Naive B cell (primary cell): ENCODE measurements at regions not wholly inside any gene's neighbourhood (a gene's known extent, or its start where the extent isn't known, plus 50 kb on each side); places are given as distances from the start of the nearest gene placed in this dataset.

Experiments used
- ATAC-seq, 2 donors: fragments of 150-1000 bp; cut with Tn5 transposase; 2 replicates each; pipeline ENCODE4 v1.10.0; 2021; ENCODE audit warnings: low read depth in 2 of 2, mild to moderate bottlenecking in 2 of 2, moderate library complexity in 2 of 2
- DNase-seq: peaks from one replicate; pipeline ENCODE4 v3.0.0; 2022
- H3K27ac Mint-ChIP-seq, 6 donors: one replicate each; pipeline ENCODE4 v1.8.0; 2020 to 2022; ENCODE audit warnings: mild to moderate bottlenecking in 6 of 6, mixed read lengths in 6 of 6, moderate library complexity in 5 of 6, inconsistent platforms in 2 of 6
- H3K27me3 Mint-ChIP-seq, 3 donors: one replicate each; pipeline ENCODE4 v1.8.0; 2021 to 2022; ENCODE audit warnings: mixed read lengths in 3 of 3, mild to moderate bottlenecking in 1 of 3
- H3K36me3 Mint-ChIP-seq, 2 donors: one replicate each; pipeline ENCODE4 v1.8.0; 2020 to 2022; ENCODE audit warnings: mixed read lengths in 2 of 2, inconsistent platforms in 1 of 2, mild to moderate bottlenecking in 1 of 2
- H3K4me1 Mint-ChIP-seq, 3 donors: one replicate each; pipeline ENCODE4 v1.8.0; 2020 to 2022; ENCODE audit warnings: mixed read lengths in 3 of 3, inconsistent platforms in 1 of 3, mild to moderate bottlenecking in 1 of 3, moderate library complexity in 1 of 3
- H3K4me3 Mint-ChIP-seq, 8 donors: one replicate each; pipeline ENCODE4 v1.8.0; 2020 to 2022; ENCODE audit warnings: mild to moderate bottlenecking in 8 of 8, mixed read lengths in 8 of 8, moderate library complexity in 8 of 8, inconsistent platforms in 2 of 8
- H3K9me3 Mint-ChIP-seq, 7 donors: one replicate each; pipeline ENCODE4 v1.8.0; 2020 to 2022; ENCODE audit warnings: mixed read lengths in 7 of 7, mild to moderate bottlenecking in 5 of 7, inconsistent platforms in 2 of 7, moderate library complexity in 1 of 7

DNA sequence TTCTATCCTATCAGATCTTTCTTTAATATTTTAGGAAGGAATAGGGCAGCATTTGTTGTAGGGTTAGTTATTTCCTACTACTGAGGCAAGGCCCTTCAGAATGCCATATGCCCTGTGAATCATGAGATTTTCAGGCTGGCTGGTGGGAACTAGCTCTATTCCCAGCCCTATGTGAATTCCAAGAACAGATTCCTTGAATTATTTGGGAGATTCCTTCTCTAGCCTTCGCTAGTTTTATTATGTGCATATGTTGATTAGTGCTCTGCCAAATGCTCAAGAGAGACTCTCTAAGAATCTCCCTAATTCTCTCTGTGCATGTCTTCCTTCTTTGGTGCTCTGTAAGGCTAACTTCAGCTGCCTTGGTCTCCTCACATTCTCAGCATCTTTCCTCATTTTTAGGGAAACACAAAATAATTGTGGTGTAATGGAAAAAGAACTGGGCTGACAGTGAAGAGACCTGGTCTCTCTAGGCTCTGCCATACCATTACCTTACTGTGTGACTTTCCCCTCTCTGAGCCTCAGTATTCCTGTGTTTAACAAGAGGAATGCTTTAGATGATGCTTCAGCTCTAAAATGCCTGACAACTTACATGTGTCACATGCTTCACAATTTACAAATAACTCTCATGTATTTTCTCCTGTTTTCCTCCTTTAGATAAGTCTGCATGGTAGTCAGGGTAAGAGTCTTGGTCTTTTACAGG is 79.7 kb downstream of the VMA21 start:
- Mint-ChIP-seq H3K27ac (no peak overlapping the region), H3K27me3 (peaks cover 2 to 13% (median 5%) of the 10 kb centered on the region in 3 donors), H3K9me3 (peaks cover 0 to 6% (median 4%) of the 10 kb centered on the region in 7 donors), H3K36me3 (peaks cover 0 to 5% of the 10 kb centered on the region in 2 donors), H3K4me1 (no peaks in the 10 kb centered on the region), H3K4me3 (no peak overlapping the region)
- DNase-seq (no peak), ATAC-seq (no peak)

DNA sequence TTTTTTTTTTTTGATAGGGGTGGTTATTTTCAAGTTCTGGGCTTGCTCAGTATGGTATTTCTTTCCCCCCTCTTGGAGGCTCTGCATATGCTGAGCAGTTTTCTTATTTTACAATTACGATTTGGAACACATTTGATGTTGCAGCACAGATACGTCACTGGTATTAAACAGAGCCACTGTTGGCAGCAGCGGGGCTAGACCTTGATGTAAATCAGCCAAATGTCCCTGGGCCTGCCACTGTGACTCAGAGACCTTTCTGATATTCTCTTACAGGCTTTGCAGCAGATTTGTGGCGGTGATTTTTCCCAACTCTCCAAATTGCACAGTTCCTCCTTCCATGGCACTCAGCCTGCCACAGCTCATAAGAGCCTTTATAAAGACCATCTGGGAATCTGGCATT is 81.1 kb downstream of the VMA21 start:
- no peaks in the 10 kb centered on the region for H3K4me1 Mint-ChIP-seq
- H3K9me3 Mint-ChIP-seq: peaks cover 0 to 8% (median 3%) of the 10 kb centered on the region in 7 donors

DNA sequence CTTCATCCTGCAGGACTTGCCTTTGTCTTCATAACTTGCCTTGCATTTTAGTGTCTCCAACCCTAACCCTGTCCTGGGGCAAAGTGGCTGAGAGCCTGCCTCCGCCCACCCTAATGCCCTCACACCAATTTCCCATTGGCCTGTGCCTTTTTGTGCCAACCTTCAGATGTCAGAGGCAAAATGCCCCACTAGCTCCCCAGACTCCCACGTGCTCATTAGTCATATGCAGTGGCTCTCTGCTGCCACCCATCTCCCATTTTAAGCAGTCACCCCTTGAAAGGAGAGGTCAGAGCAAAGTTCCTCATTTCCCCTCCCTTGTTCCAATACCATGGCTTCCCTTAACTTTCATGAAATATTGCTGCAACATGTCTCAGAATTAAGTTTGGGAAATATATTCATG is 74.8 kb upstream of the PASD1 start:
- ATAC-seq: no peak
- Mint-ChIP-seq H3K9me3 (peaks cover 0 to 7% (median 0%) of the 10 kb centered on the region in 7 donors), H3K27ac (no peak overlapping the region)

More for the DNA sequence above, 81.1 kb downstream of the VMA21 start:
- H3K4me3 Mint-ChIP-seq: no peak overlapping the region
- DNase-seq: no peak
- ATAC-seq: no peak
- H3K27me3 Mint-ChIP-seq: peaks cover 0 to 13% (median 5%) of the 10 kb centered on the region in 3 donors
- H3K27ac Mint-ChIP-seq: peak overlapping the region in 1 of 6 donors; percentile 38
- H3K36me3 Mint-ChIP-seq: peaks cover 0 to 5% of the 10 kb centered on the region in 2 donors

DNA sequence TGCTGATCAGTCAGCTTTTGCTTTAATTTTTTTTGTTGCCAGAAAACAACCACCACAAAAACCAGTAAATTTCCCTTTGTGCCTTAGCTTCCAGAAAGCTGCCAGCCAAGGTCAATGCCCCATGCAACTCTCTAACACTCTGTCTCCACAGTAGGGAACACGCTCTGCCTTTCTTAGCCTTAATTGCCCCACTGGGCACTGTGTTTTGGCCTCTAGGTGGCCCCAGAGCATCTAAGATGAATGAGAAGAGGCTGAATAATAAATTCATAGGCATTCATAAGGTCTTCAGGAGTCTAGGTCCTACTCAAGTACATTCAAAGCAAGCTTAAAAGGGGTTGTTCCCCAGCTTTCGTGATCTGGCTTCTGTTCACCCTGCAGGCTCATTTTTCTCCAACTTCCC is 57.7 kb upstream of the PASD1 start:
- ATAC-seq: no peak
- Mint-ChIP-seq H3K27me3 (peaks cover 3 to 8% (median 4%) of the 10 kb centered on the region in 3 donors), H3K4me3 (no peak overlapping the region)

More for the DNA sequence above, 74.8 kb upstream of the PASD1 start:
- no peak for DNase-seq
- H3K4me1 Mint-ChIP-seq: no peaks in the 10 kb centered on the region
- H3K36me3 Mint-ChIP-seq: no peaks in the 10 kb centered on the region
- H3K27me3 Mint-ChIP-seq: peaks cover 0 to 5% (median 5%) of the 10 kb centered on the region in 3 donors
- no peak overlapping the region for H3K4me3 Mint-ChIP-seq

DNA sequence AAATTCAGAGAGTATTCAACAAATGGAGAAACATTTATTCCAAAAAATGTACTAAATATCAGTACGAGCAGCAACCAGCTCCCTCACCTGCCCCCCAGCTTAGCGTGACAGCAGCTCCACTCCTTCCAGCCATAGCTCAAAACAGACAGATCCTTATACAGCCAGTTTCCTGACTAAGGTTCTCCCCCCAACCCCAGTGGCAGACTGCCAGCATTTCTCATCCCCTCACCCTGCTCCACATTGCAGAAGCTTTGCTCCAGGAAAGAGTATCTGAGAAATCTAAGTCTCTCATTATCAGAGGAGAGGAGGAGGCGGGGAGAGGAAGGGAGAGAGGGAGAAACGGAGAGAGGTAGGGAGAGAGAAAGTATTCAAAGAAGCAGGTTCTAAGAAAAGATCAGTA is 53.3 kb upstream of the PASD1 start:
- H3K27ac Mint-ChIP-seq: no peak overlapping the region
- H3K9me3 Mint-ChIP-seq: peaks cover 0 to 5% (median 0%) of the 10 kb centered on the region in 7 donors
- peaks cover 0 to 8% (median 4%) of the 10 kb centered on the region in 3 donors for H3K27me3 Mint-ChIP-seq
- ATAC-seq (no peak), DNase-seq (no peak)
- no peaks in the 10 kb centered on the region for H3K36me3 Mint-ChIP-seq
- H3K4me3 Mint-ChIP-seq: no peak overlapping the region
- no peaks in the 10 kb centered on the region for H3K4me1 Mint-ChIP-seq

More for the DNA sequence above, 57.7 kb upstream of the PASD1 start:
- H3K4me1 Mint-ChIP-seq: no peaks in the 10 kb centered on the region
- H3K27ac Mint-ChIP-seq: no peak overlapping the region
- peaks cover 0 to 4% (median 0%) of the 10 kb centered on the region in 7 donors for H3K9me3 Mint-ChIP-seq
- H3K36me3 Mint-ChIP-seq: no peaks in the 10 kb centered on the region
- DNase-seq: no peak

DNA sequence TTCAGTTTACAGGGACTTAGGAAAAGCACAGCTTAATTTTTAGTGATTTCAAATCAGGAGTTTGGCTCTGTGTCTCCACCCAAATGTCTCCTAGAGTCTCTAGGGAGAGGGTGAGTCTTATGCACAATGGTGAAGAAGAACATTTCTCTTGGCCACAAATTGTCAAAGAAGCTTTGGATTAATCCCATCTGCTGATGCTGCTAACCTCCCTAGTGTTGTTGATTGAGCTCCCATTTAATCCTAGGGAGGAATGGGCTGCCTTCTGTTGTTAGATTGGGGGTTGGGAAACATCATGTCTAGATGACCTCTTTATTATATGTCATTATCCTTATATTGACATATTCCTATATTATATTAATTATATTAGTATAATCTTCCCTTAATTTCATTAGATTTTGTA is 50.0 kb upstream of the PASD1 start:
- Mint-ChIP-seq H3K36me3 (no peaks in the 10 kb centered on the region), H3K27me3 (peaks cover 0 to 4% (median 0%) of the 10 kb centered on the region in 3 donors), H3K9me3 (peaks cover 0 to 5% (median 0%) of the 10 kb centered on the region in 7 donors), H3K4me3 (no peak overlapping the region), H3K27ac (no peak overlapping the region), H3K4me1 (no peaks in the 10 kb centered on the region)
- DNase-seq (no peak), ATAC-seq (no peak)
